NB4 (cell line): ENCODE measurements at regions not wholly inside any gene's neighbourhood (a gene's known extent, or its start where the extent isn't known, plus 50 kb on each side); places are given as distances from the start of the nearest gene placed in this dataset.

Source experiments
- DNase-seq: peaks from one replicate; pipeline ENCODE4 v3.0.0; 2010; ENCODE audit warnings: low read depth
- H3K4me3 ChIP-seq: one replicate; pipeline ENCODE4 v1.5.1; 2011; ENCODE audit warnings: mild to moderate bottlenecking, low read depth, low read length, moderate library complexity
- CTCF ChIP-seq: IDR thresholded peaks from one replicate; pipeline ENCODE4 v1.5.1; 2012; ENCODE audit warnings: low read depth, low read length
- MAX ChIP-seq: IDR thresholded peaks from 2 replicates; pipeline ENCODE4 v1.6.1; 2011; ENCODE audit warnings: low read depth, low read length
- MYC ChIP-seq: IDR thresholded peaks from 2 replicates; pipeline ENCODE4 v1.6.1; 2011; ENCODE audit warnings: low read depth, low read length
- POLR2A ChIP-seq: IDR thresholded peaks from 2 replicates; pipeline ENCODE4 v1.6.1; 2011; ENCODE audit warnings: mild to moderate bottlenecking; ENCODE audit not compliant: insufficient read length; ENCODE audit errors: extremely low read depth

- no peak overlapping the region for H3K4me3 ChIP-seq
- DNase-seq: no peak
- no peak for TF ChIP-seq MAX
- TF ChIP-seq POLR2A: no peak
- TF ChIP-seq CTCF: no peak
- TF ChIP-seq MYC: no peak
These were observed 1222.4 kb upstream of the USP15 start for GRCh38 chr12:61037792-61038191.

GRCh38 chr12:61043838-61044237, 1216.4 kb upstream of the USP15 start:
- no peak overlapping the region for H3K4me3 ChIP-seq
- no peak for DNase-seq
- TF ChIP-seq MAX (no peak), CTCF (no peak), MYC (no peak), POLR2A (no peak)

- TF ChIP-seq MAX (no peak), MYC (no peak), CTCF (no peak), POLR2A (no peak)
- no peak overlapping the region for H3K4me3 ChIP-seq
- no peak for DNase-seq
These were observed 1215.4 kb upstream of the USP15 start for GRCh38 chr12:61044766-61045165.

GRCh38 chr12:61070640-61071414, 1189.4 kb upstream of the USP15 start:
- no peak for DNase-seq
- no peak overlapping the region for H3K4me3 ChIP-seq
- TF ChIP-seq MAX (no peak), CTCF (no peak), POLR2A (no peak), MYC (no peak)

GRCh38 chr12:61072717-61073116, 1187.5 kb upstream of the USP15 start:
- no peak for TF ChIP-seq CTCF
- TF ChIP-seq MAX: no peak
- no peak for TF ChIP-seq POLR2A
- no peak for TF ChIP-seq MYC
- H3K4me3 ChIP-seq: no peak overlapping the region
- no peak for DNase-seq
